Activated B cell treated with CpG ODN at 0.5 μM for 24 hours (primary cell): ENCODE measurements at regions not wholly inside any gene's neighbourhood (a gene's known extent, or its start where the extent isn't known, plus 50 kb on each side); places are given as distances from the start of the nearest gene placed in this dataset.

Experiments
- ATAC-seq: fragments of 200-7000 bp; cut with Tn5 transposase; one replicate; pipeline ENCODE4 v1.10.0; 2021; ENCODE audit warnings: low read depth, mild to moderate bottlenecking, moderate library complexity
- CTCF ChIA-PET: fragments of 350-600 bp; sonication (Branson Sonifier 250); formaldehyde crosslinking; loops from one replicate; lab custom pipeline; 2021; ENCODE audit warnings: antibody characterized with exemption; lab: Charles Lee
- POLR2A ChIA-PET: fragments of 350-600 bp; sonication (Branson Sonifier 250); formaldehyde crosslinking; loops from one replicate; lab custom pipeline; 2021; ENCODE audit warnings: antibody characterized with exemption; lab: Charles Lee
- DNase-seq: peaks from one replicate; pipeline ENCODE4 v3.0.0; 2022
- H3K27ac Mint-ChIP-seq: one replicate; pipeline ENCODE4 v1.8.0; 2020; ENCODE audit warnings: mixed read lengths
- H3K27me3 Mint-ChIP-seq: one replicate; pipeline ENCODE4 v1.8.0; 2021; ENCODE audit warnings: mixed read lengths
- H3K36me3 Mint-ChIP-seq: one replicate; pipeline ENCODE4 v1.8.0; 2021; ENCODE audit warnings: low read depth, mixed read lengths
- H3K4me1 Mint-ChIP-seq: one replicate; pipeline ENCODE4 v1.8.0; 2021; ENCODE audit warnings: mixed read lengths
- H3K4me3 Mint-ChIP-seq: one replicate; pipeline ENCODE4 v1.8.0; 2020; ENCODE audit warnings: mild to moderate bottlenecking, mixed read lengths
- H3K9me3 Mint-ChIP-seq: one replicate; pipeline ENCODE4 v1.8.0; 2020; ENCODE audit warnings: mixed read lengths
- CTCF ChIP-seq: fragments of 200-600 bp; IDR thresholded peaks from one replicate; pipeline ENCODE4 v1.8.0; 2022; ENCODE audit warnings: antibody characterized with exemption, mild to moderate bottlenecking
- intact Hi-C: fragments of 100-400 bp; cut with micrococcal nuclease; formaldehyde crosslinking; loops from one replicate; pipeline ENCODE4 v1.15.1; 2024

GRCh38 chr10:8950978-8951377, 896.5 kb downstream of the GATA3 start:
- Mint-ChIP-seq H3K36me3 (no peaks in the 10 kb centered on the region), H3K4me3 (no peak overlapping the region), H3K9me3 (peaks cover 6% of the 10 kb centered on the region), H3K4me1 (no peaks in the 10 kb centered on the region), H3K27me3 (no peaks in the 10 kb centered on the region), H3K27ac (no peak overlapping the region)
- POLR2A ChIA-PET, result no interaction called here
- ATAC-seq (no peak), DNase-seq (no peak)
- no peak for TF ChIP-seq CTCF
- CTCF ChIA-PET, result no interaction called here
- intact Hi-C loops, result no loop called here

- H3K9me3 Mint-ChIP-seq, result peaks cover 5% of the 10 kb centered on the region
- H3K36me3 Mint-ChIP-seq, result no peaks in the 10 kb centered on the region
- H3K4me3 Mint-ChIP-seq, result no peak overlapping the region
- no peak overlapping the region for H3K27ac Mint-ChIP-seq
- intact Hi-C loops, result no loop called here
- no peaks in the 10 kb centered on the region for H3K27me3 Mint-ChIP-seq
- DNase-seq (no peak), ATAC-seq (no peak)
- CTCF ChIA-PET, result no interaction called here
- H3K4me1 Mint-ChIP-seq, result no peaks in the 10 kb centered on the region
- TF ChIP-seq CTCF, result no peak
- POLR2A ChIA-PET, result no interaction called here
Measured at GRCh38 chr10:8951440-8952089, 897.1 kb downstream of the GATA3 start.

- ATAC-seq (no peak), DNase-seq (no peak)
- ChIA-PET CTCF (no interaction called here), POLR2A (no interaction called here)
- H3K4me3 Mint-ChIP-seq, result no peak overlapping the region
- intact Hi-C loops, result no loop called here
- no peaks in the 10 kb centered on the region for H3K36me3 Mint-ChIP-seq
- peaks cover 2% of the 10 kb centered on the region for H3K9me3 Mint-ChIP-seq
- no peak for TF ChIP-seq CTCF
- H3K27me3 Mint-ChIP-seq, result no peaks in the 10 kb centered on the region
- H3K4me1 Mint-ChIP-seq, result no peaks in the 10 kb centered on the region
- H3K27ac Mint-ChIP-seq, result no peak overlapping the region
Measured at GRCh38 chr10:8956400-8956799, 901.9 kb downstream of the GATA3 start.

GRCh38 chr10:8962249-8962648, 907.8 kb downstream of the GATA3 start:
- Mint-ChIP-seq H3K4me3 (no peak overlapping the region), H3K27ac (no peak overlapping the region), H3K9me3 (peaks cover 14% of the 10 kb centered on the region), H3K27me3 (no peaks in the 10 kb centered on the region), H3K36me3 (no peaks in the 10 kb centered on the region), H3K4me1 (no peaks in the 10 kb centered on the region)
- ChIA-PET CTCF (no interaction called here), POLR2A (interaction anchor here (0.6 kb wide), 1 partner anchor 361 kb away, joined by 5 read pairs; no protein-coding TSS in a partner anchor)
- no peak for TF ChIP-seq CTCF
- no peak for DNase-seq
- no peak for ATAC-seq
- intact Hi-C loops, result no loop called here

- ATAC-seq (no peak), DNase-seq (no peak)
- no peak for TF ChIP-seq CTCF
- POLR2A ChIA-PET, result no interaction called here
- intact Hi-C loops, result no loop called here
- Mint-ChIP-seq H3K4me1 (no peaks in the 10 kb centered on the region), H3K4me3 (no peak overlapping the region), H3K27me3 (no peaks in the 10 kb centered on the region), H3K27ac (no peak overlapping the region), H3K9me3 (peaks cover 24% of the 10 kb centered on the region), H3K36me3 (no peaks in the 10 kb centered on the region)
- CTCF ChIA-PET, result no interaction called here
Measured at GRCh38 chr10:8967061-8967460, 912.6 kb downstream of the GATA3 start.
